ENCODE measurements at regions not wholly inside any gene's neighbourhood (a gene's known extent, or its start where the extent isn't known, plus 50 kb on each side); places are given as distances from the start of the nearest gene placed in this dataset.

GRCh38 chr2:234555161-234555560 lies 58.3 kb upstream of the ARL4C start:
- TF ChIP-seq BCL11A (IDR thresholded peaks at IDR 0.05; ENCODE audit: low read depth, low read length) (no peak), RCOR1 (conservative IDR thresholded peaks at IDR 0.05; ENCODE audit: low read depth, low read length) (no peak), CTCF (IDR thresholded peaks at IDR 0.05 in 2 of 3, conservative IDR thresholded peaks at IDR 0.05 in 1 of 3; ENCODE audit: control insufficient read depth in 2 of 3, extremely low read depth in 1 of 3, insufficient read depth in 1 of 3, low read depth in 3 of 3, low read length in 3 of 3) (no peak), BCL3 (IDR thresholded peaks at IDR 0.05; ENCODE audit: borderline replicate concordance, insufficient read depth, low read depth, low read length, poor library complexity, severe bottlenecking) (no peak), SPI1 (IDR thresholded peaks at IDR 0.05; ENCODE audit: borderline replicate concordance, insufficient read depth, low read depth, low read length) (no peak)
